Neural cell (in vitro differentiated cells): ENCODE measurements at regions not wholly inside any gene's neighbourhood (a gene's known extent, or its start where the extent isn't known, plus 50 kb on each side); places are given as distances from the start of the nearest gene placed in this dataset.

ENCODE experiments used
- H2AFZ ChIP-seq: fragments of 200-600, 300-800 bp; sonication (generic), shearing (Covaris generic); 2 replicates; pipeline ENCODE4 v1.6.0; 2014; ENCODE audit warnings: low read depth, mild to moderate bottlenecking, antibody characterized with exemption, low read length, moderate library complexity
- H3F3A ChIP-seq: fragments of 200-600 bp; shearing (Covaris generic); 2 replicates; pipeline ENCODE4 v1.6.1; 2016; ENCODE audit warnings: mild to moderate bottlenecking, moderate library complexity, mixed read lengths, antibody characterized with exemption, low read length; ENCODE audit not compliant: insufficient read depth, poor library complexity, severe bottlenecking
- H3K27ac ChIP-seq: fragments of 200-600, 300-800 bp; sonication (generic), shearing (Covaris generic); 2 replicates; pipeline ENCODE4 v1.5.1; 2014; ENCODE audit warnings: mild to moderate bottlenecking, low read length, moderate library complexity
- H3K27me3 ChIP-seq: fragments of 300-800, 200-600 bp; sonication (generic), shearing (Covaris generic); 2 replicates; pipeline ENCODE4 v1.6.0; 2014; ENCODE audit warnings: mild to moderate bottlenecking, low read depth, low read length, moderate library complexity; ENCODE audit not compliant: insufficient read depth
- H3K36me3 ChIP-seq: fragments of 300-800, 200-600 bp; sonication (generic), shearing (Covaris generic); 2 replicates; pipeline ENCODE4 v1.5.1; 2014; ENCODE audit warnings: mild to moderate bottlenecking, antibody characterized with exemption, low read length, moderate library complexity; ENCODE audit not compliant: insufficient read depth
- H3K4me2 ChIP-seq: fragments of 300-800, 200-600 bp; sonication (generic), shearing (Covaris generic); 2 replicates; pipeline ENCODE4 v1.6.0; 2014; ENCODE audit warnings: mild to moderate bottlenecking, low read length
- H3K4me3 ChIP-seq: fragments of 300-800, 200-600 bp; sonication (generic), shearing (Covaris generic); 2 replicates; pipeline ENCODE4 v1.5.1; 2014; ENCODE audit warnings: mild to moderate bottlenecking, low read length, moderate library complexity
- H3K79me2 ChIP-seq: fragments of 200-600 bp; shearing (Covaris generic); replicated peaks from 2 replicates; pipeline ENCODE4 v1.6.0; 2014; ENCODE audit warnings: mild to moderate bottlenecking, low read length, moderate library complexity; ENCODE audit not compliant: insufficient read depth
- H3K9ac ChIP-seq: fragments of 300-800, 200-600 bp; sonication (generic), shearing (Covaris generic); 2 replicates; pipeline ENCODE4 v1.6.1; 2016; ENCODE audit warnings: mild to moderate bottlenecking, low read length, mixed read lengths
- H3K9me2 ChIP-seq: fragments of 200-600 bp; shearing (Covaris generic); 2 replicates; pipeline ENCODE4 v1.6.1; 2016; ENCODE audit warnings: mild to moderate bottlenecking, low read length, mixed read lengths; ENCODE audit not compliant: insufficient read depth
- H3K9me3 ChIP-seq: fragments of 200-600, 300-800 bp; sonication (generic), shearing (Covaris generic); 2 replicates; pipeline ENCODE4 v1.6.1; 2016; ENCODE audit warnings: mild to moderate bottlenecking, mixed run types, low read length, moderate library complexity, mixed read lengths
- H4K20me1 ChIP-seq: fragments of 200-600 bp; shearing (Covaris generic); 2 replicates; pipeline ENCODE4 v1.6.1; 2016; ENCODE audit warnings: mild to moderate bottlenecking, mixed run types; ENCODE audit not compliant: insufficient read depth
- CTCF ChIP-seq: fragments of 450-650 bp; IDR thresholded peaks from 2 replicates; pipeline ENCODE4 v1.5.1; 2014; ENCODE audit warnings: antibody characterized with exemption, mild to moderate bottlenecking, moderate library complexity; ENCODE audit not compliant: poor library complexity, severe bottlenecking
- EP300 ChIP-seq: fragments of 450-650 bp; conservative IDR thresholded peaks from 2 replicates; pipeline ENCODE4 v1.6.1; 2014; ENCODE audit warnings: antibody characterized with exemption, mild to moderate bottlenecking, moderate library complexity; ENCODE audit not compliant: poor library complexity, severe bottlenecking
- EZH2 ChIP-seq: fragments of 200-600, 300-800 bp; shearing (Covaris generic), sonication (generic); IDR thresholded peaks from 2 replicates; pipeline ENCODE4 v1.6.1; 2014; ENCODE audit warnings: antibody characterized with exemption, low read length, borderline replicate concordance, mild to moderate bottlenecking; ENCODE audit not compliant: insufficient read depth, poor library complexity, severe bottlenecking
- MXI1 ChIP-seq: fragments of 450-650 bp; conservative IDR thresholded peaks from 2 replicates; pipeline ENCODE4 v1.6.1; 2014; ENCODE audit warnings: antibody characterized with exemption, mild to moderate bottlenecking; ENCODE audit not compliant: poor library complexity, severe bottlenecking
- POLR2AphosphoS5 ChIP-seq: IDR thresholded peaks from 2 replicates; pipeline ENCODE4 v1.6.1; 2012
- RAD21 ChIP-seq: fragments of 450-650 bp; conservative IDR thresholded peaks from 2 replicates; pipeline ENCODE4 v1.6.1; 2014; ENCODE audit warnings: antibody characterized with exemption, mild to moderate bottlenecking, moderate library complexity
- REST ChIP-seq: IDR thresholded peaks from 2 replicates; pipeline ENCODE4 v1.6.1; 2012; ENCODE audit warnings: borderline replicate concordance
- SMC3 ChIP-seq: fragments of 450-650 bp; conservative IDR thresholded peaks from 2 replicates; pipeline ENCODE4 v1.6.1; 2014; ENCODE audit warnings: antibody characterized with exemption, mild to moderate bottlenecking, moderate library complexity; ENCODE audit not compliant: poor library complexity
- TAF1 ChIP-seq: IDR thresholded peaks from 2 replicates; pipeline ENCODE4 v1.6.1; 2012; ENCODE audit warnings: low read depth

GRCh38 chr4:186347743-186348142, 81.8 kb downstream of the F11 start:
- no peaks in the 10 kb centered on the region for H3K27me3 ChIP-seq
- H3K27ac ChIP-seq, result no peak overlapping the region
- H3F3A ChIP-seq, result no peaks in the 10 kb centered on the region
- no peaks in the 10 kb centered on the region for H3K79me2 ChIP-seq
- TF ChIP-seq EZH2 (no peak), TAF1 (no peak), RAD21 (no peak), SMC3 (no peak), REST (no peak), EP300 (no peak), CTCF (no peak), MXI1 (no peak), POLR2AphosphoS5 (no peak)
- H3K9me3 ChIP-seq, result no peaks in the 10 kb centered on the region
- no peak overlapping the region for H3K4me3 ChIP-seq
- H3K4me2 ChIP-seq, result no peak overlapping the region
- no peak overlapping the region for H2AFZ ChIP-seq
- H3K9ac ChIP-seq, result no peak overlapping the region
- no peaks in the 10 kb centered on the region for H4K20me1 ChIP-seq
- no peaks in the 10 kb centered on the region for H3K9me2 ChIP-seq
- no peaks in the 10 kb centered on the region for H3K36me3 ChIP-seq

GRCh38 chr4:186345184-186345583, 79.2 kb downstream of the F11 start:
- no peak overlapping the region for H3K4me3 ChIP-seq
- no peaks in the 10 kb centered on the region for H3K79me2 ChIP-seq
- no peaks in the 10 kb centered on the region for H3K9me3 ChIP-seq
- H3F3A ChIP-seq, result no peaks in the 10 kb centered on the region
- H2AFZ ChIP-seq, result no peak overlapping the region
- no peaks in the 10 kb centered on the region for H3K36me3 ChIP-seq
- no peak overlapping the region for H3K27ac ChIP-seq
- H3K9ac ChIP-seq, result no peak overlapping the region
- no peaks in the 10 kb centered on the region for H4K20me1 ChIP-seq
- no peaks in the 10 kb centered on the region for H3K27me3 ChIP-seq
- H3K4me2 ChIP-seq, result no peak overlapping the region
- TF ChIP-seq EZH2 (no peak), RAD21 (no peak), CTCF (no peak), POLR2AphosphoS5 (no peak)
- H3K9me2 ChIP-seq, result no peaks in the 10 kb centered on the region
